A549 (cell line): ENCODE measurements at regions not wholly inside any gene's neighbourhood (a gene's known extent, or its start where the extent isn't known, plus 50 kb on each side); places are given as distances from the start of the nearest gene placed in this dataset.

Experiments used
- CBX8 ChIP-seq: fragments of 200-600 bp; sonication (generic); IDR thresholded peaks from 2 replicates; pipeline ENCODE4 v1.6.1; 2016
- EP300 ChIP-seq, 2 experiments: fragments of >200 bp; sonication (Bioruptor Twin); formaldehyde crosslinking; IDR thresholded peaks; 2 replicates in 1 of 2; 3 replicates in 1 of 2; pipeline ENCODE4 v1.6.1; 2016 to 2017
- KDM5A ChIP-seq: fragments of 200-600 bp; sonication (generic); IDR thresholded peaks from 2 replicates; pipeline ENCODE4 v1.6.1; 2016; ENCODE audit warnings: antibody characterized with exemption, mild to moderate bottlenecking
- POLR2A ChIP-seq: IDR thresholded peaks from 2 replicates; pipeline ENCODE4 v1.6.1; 2012; ENCODE audit warnings: mild to moderate bottlenecking, low read length
- RAD21 ChIP-seq, 2 experiments: fragments of >200 bp in 1 of 2; sonication (Bioruptor Twin) in 1 of 2; formaldehyde crosslinking in 1 of 2; IDR thresholded peaks in 1 of 2; conservative IDR thresholded peaks in 1 of 2; 2 replicates in 1 of 2; 3 replicates in 1 of 2; pipeline ENCODE4 v1.6.1; 2012 to 2018; ENCODE audit warnings: inconsistent platforms in 1 of 2
- SMC3 ChIP-seq: fragments of >200 bp; sonication (Bioruptor Twin); formaldehyde crosslinking; IDR thresholded peaks from 3 replicates; pipeline ENCODE4 v1.6.1; 2018; ENCODE audit warnings: inconsistent platforms
- TF ChIP-seq, protein P1 (sequence below): fragments of >200 bp; sonication (Bioruptor Twin); formaldehyde crosslinking; IDR thresholded peaks from 3 replicates; pipeline ENCODE4 v1.5.1; 2016
- TF ChIP-seq, protein P2 (sequence below): IDR thresholded peaks from 2 replicates; pipeline ENCODE4 v1.6.1; 2012; ENCODE audit warnings: low read depth, borderline replicate concordance
- TF ChIP-seq, protein P3 (sequence below): fragments of 200-600 bp; sonication (generic); IDR thresholded peaks from 2 replicates; pipeline ENCODE4 v1.6.1; 2016; ENCODE audit warnings: antibody characterized with exemption, mild to moderate bottlenecking, moderate library complexity

DNA sequence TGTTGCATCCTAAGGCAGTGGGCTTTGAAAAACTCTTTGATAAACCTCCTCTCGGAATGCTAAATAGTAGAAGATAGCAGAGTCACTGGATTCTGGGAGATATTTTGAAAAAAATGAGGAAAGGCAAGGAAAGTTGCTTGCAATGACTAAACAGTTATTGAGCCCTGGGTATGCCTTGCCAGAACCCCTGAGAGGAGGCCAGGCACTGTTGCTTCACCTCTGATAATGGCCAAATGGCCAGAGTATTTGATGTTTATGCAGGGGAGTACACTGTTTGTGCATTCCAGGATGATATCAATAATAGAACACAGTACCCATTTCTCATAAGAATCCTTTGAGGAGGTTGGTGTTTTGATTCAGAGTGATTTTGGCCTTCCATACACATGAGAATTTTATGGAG, 935.1 kb upstream of the WWC1 start:
- TF ChIP-seq, protein P1, sequence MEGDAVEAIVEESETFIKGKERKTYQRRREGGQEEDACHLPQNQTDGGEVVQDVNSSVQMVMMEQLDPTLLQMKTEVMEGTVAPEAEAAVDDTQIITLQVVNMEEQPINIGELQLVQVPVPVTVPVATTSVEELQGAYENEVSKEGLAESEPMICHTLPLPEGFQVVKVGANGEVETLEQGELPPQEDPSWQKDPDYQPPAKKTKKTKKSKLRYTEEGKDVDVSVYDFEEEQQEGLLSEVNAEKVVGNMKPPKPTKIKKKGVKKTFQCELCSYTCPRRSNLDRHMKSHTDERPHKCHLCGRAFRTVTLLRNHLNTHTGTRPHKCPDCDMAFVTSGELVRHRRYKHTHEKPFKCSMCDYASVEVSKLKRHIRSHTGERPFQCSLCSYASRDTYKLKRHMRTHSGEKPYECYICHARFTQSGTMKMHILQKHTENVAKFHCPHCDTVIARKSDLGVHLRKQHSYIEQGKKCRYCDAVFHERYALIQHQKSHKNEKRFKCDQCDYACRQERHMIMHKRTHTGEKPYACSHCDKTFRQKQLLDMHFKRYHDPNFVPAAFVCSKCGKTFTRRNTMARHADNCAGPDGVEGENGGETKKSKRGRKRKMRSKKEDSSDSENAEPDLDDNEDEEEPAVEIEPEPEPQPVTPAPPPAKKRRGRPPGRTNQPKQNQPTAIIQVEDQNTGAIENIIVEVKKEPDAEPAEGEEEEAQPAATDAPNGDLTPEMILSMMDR, result no peak
- no peak for TF ChIP-seq EP300 (IDR thresholded peaks at IDR 0.05)
- TF ChIP-seq, protein P2, sequence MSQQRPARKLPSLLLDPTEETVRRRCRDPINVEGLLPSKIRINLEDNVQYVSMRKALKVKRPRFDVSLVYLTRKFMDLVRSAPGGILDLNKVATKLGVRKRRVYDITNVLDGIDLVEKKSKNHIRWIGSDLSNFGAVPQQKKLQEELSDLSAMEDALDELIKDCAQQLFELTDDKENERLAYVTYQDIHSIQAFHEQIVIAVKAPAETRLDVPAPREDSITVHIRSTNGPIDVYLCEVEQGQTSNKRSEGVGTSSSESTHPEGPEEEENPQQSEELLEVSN, result no peak
- TF ChIP-seq POLR2A, result no peak
- no peak for TF ChIP-seq SMC3
- no peak for TF ChIP-seq CBX8
- no peak for TF ChIP-seq KDM5A
- TF ChIP-seq, protein P3, sequence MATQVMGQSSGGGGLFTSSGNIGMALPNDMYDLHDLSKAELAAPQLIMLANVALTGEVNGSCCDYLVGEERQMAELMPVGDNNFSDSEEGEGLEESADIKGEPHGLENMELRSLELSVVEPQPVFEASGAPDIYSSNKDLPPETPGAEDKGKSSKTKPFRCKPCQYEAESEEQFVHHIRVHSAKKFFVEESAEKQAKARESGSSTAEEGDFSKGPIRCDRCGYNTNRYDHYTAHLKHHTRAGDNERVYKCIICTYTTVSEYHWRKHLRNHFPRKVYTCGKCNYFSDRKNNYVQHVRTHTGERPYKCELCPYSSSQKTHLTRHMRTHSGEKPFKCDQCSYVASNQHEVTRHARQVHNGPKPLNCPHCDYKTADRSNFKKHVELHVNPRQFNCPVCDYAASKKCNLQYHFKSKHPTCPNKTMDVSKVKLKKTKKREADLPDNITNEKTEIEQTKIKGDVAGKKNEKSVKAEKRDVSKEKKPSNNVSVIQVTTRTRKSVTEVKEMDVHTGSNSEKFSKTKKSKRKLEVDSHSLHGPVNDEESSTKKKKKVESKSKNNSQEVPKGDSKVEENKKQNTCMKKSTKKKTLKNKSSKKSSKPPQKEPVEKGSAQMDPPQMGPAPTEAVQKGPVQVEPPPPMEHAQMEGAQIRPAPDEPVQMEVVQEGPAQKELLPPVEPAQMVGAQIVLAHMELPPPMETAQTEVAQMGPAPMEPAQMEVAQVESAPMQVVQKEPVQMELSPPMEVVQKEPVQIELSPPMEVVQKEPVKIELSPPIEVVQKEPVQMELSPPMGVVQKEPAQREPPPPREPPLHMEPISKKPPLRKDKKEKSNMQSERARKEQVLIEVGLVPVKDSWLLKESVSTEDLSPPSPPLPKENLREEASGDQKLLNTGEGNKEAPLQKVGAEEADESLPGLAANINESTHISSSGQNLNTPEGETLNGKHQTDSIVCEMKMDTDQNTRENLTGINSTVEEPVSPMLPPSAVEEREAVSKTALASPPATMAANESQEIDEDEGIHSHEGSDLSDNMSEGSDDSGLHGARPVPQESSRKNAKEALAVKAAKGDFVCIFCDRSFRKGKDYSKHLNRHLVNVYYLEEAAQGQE, result no peak
- no peak for TF ChIP-seq RAD21 (conservative IDR thresholded peaks at IDR 0.05 in 1 of 2, IDR thresholded peaks at IDR 0.05 in 1 of 2)
